B cell (primary cell): ENCODE measurements at regions not wholly inside any gene's neighbourhood (a gene's known extent, or its start where the extent isn't known, plus 50 kb on each side); places are given as distances from the start of the nearest gene placed in this dataset.
"Not testable (repeated sequence)": the region's sequence is repeated elsewhere in the genome, so short reads cannot be mapped to it uniquely, and the experiment has no call there.

Experiments
- ATAC-seq: fragments of 200-7000 bp; cut with Tn5 transposase; one replicate; pipeline ENCODE4 v1.10.0; 2021; ENCODE audit warnings: low read depth, mild to moderate bottlenecking, moderate number of reproducible peaks, moderate library complexity
- CTCF ChIA-PET: fragments of 350-600 bp; sonication (Branson Sonifier 250); formaldehyde crosslinking; loops from one replicate; lab custom pipeline; 2021; ENCODE audit warnings: antibody characterized with exemption, inconsistent platforms; lab: Charles Lee
- POLR2A ChIA-PET: fragments of 350-600 bp; sonication (Branson Sonifier 250); formaldehyde crosslinking; loops from one replicate; lab custom pipeline; 2021; ENCODE audit warnings: antibody characterized with exemption; lab: Charles Lee
- DNase-seq: peaks from one replicate; pipeline ENCODE4 v3.0.0; 2013
- H2AFZ ChIP-seq: 2 replicates; pipeline ENCODE4 v1.6.1; 2012; ENCODE audit warnings: mild to moderate bottlenecking, low read depth, low read length; ENCODE audit not compliant: insufficient read depth, poor library complexity, severe bottlenecking
- H3K27ac ChIP-seq, 2 donors: 1 replicate in 1 of 2; 2 replicates in 1 of 2; pipeline ENCODE4 v1.5.1; 2012 to 2013; ENCODE audit warnings: low read length in 2 of 2, mild to moderate bottlenecking in 2 of 2, moderate library complexity in 1 of 2
- H3K27me3 ChIP-seq, 4 experiments: fragments of 200-600 bp in 1 of 4; sonication (generic) in 1 of 4; replicated peaks in 1 of 4; 1 replicate in 2 of 4; 2 replicates in 2 of 4; pipeline versions ENCODE4 v1.6.1 to v1.7.0; 2013 to 2016; ENCODE audit warnings: low read length in 3 of 4, mild to moderate bottlenecking in 2 of 4, mixed read lengths in 1 of 4, moderate library complexity in 1 of 4; ENCODE audit not compliant: insufficient read depth in 4 of 4, control insufficient read depth in 3 of 4; ENCODE audit errors: control extremely low read depth in 1 of 4
- H3K36me3 ChIP-seq, 2 experiments: replicated peaks in 1 of 2; 1 replicate in 1 of 2; 2 replicates in 1 of 2; pipeline versions ENCODE4 v1.6.1 to v1.7.1; 2013; ENCODE audit warnings: low read length in 1 of 2; ENCODE audit not compliant: insufficient read depth in 2 of 2, control insufficient read depth in 1 of 2; ENCODE audit errors: control extremely low read depth in 1 of 2, extremely low read depth in 1 of 2
- H3K4me1 ChIP-seq, 2 donors: fragments of 200-600 bp in 1 of 2; sonication (generic) in 1 of 2; 1 replicate in 1 of 2; 2 replicates in 1 of 2; pipeline versions ENCODE4 v1.5.1 to v1.6.1; 2013 to 2017; ENCODE audit warnings: low read length in 2 of 2; ENCODE audit not compliant: control insufficient read depth in 2 of 2, insufficient read depth in 2 of 2
- H3K4me2 ChIP-seq: replicated peaks from 2 replicates; pipeline ENCODE3; 2012; ENCODE audit warnings: mild to moderate bottlenecking, low read depth, low read length; ENCODE audit not compliant: poor library complexity, severe bottlenecking
- H3K4me3 ChIP-seq, 5 experiments: fragments of 200-600 bp in 1 of 5; sonication (generic) in 1 of 5; 1 replicate in 3 of 5; 2 replicates in 2 of 5; pipeline versions ENCODE4 v1.5.1 to v1.7.0; 2011 to 2016; ENCODE audit warnings: low read length in 4 of 5, mild to moderate bottlenecking in 4 of 5, low read depth in 2 of 5, control low read depth in 1 of 5, moderate library complexity in 1 of 5; ENCODE audit not compliant: insufficient read depth in 1 of 5; ENCODE audit errors: control extremely low read depth in 1 of 5, extremely low read depth in 1 of 5
- H3K79me2 ChIP-seq: fragments of 200-600 bp; sonication (generic); one replicate; pipeline ENCODE4 v1.6.0; 2016; ENCODE audit warnings: low read length; ENCODE audit not compliant: control insufficient read depth, insufficient read depth
- H3K9ac ChIP-seq: fragments of 200-600 bp; sonication (generic); 2 replicates; pipeline ENCODE4 v1.6.1; 2017; ENCODE audit warnings: mild to moderate bottlenecking, low read length, moderate library complexity
- H3K9me3 ChIP-seq, 3 donors: one replicate each; pipeline versions ENCODE4 v1.6.1 to v1.7.1; 2013; ENCODE audit warnings: low read length in 2 of 3; ENCODE audit not compliant: control insufficient read depth in 2 of 3, insufficient read depth in 1 of 3; ENCODE audit errors: control extremely low read depth in 1 of 3
- H4K20me1 ChIP-seq: 2 replicates; pipeline ENCODE4 v1.6.0; 2012; ENCODE audit warnings: mild to moderate bottlenecking, low read length; ENCODE audit not compliant: insufficient read depth, control insufficient read depth, poor library complexity, severe bottlenecking
- H3K27ac Mint-ChIP-seq: one replicate; pipeline ENCODE4 v1.8.0; 2021; ENCODE audit warnings: mixed read lengths
- H3K27me3 Mint-ChIP-seq: one replicate; pipeline ENCODE4 v1.8.0; 2021; ENCODE audit warnings: mixed read lengths
- H3K4me1 Mint-ChIP-seq: one replicate; pipeline ENCODE4 v1.8.0; 2021; ENCODE audit warnings: mixed read lengths
- H3K4me3 Mint-ChIP-seq: one replicate; pipeline ENCODE4 v1.8.0; 2021; ENCODE audit warnings: mixed read lengths
- H3K9me3 Mint-ChIP-seq: one replicate; pipeline ENCODE4 v1.8.0; 2022; ENCODE audit warnings: mixed read lengths; ENCODE audit not compliant: insufficient read depth
- EZH2 ChIP-seq: IDR thresholded peaks from 2 replicates; pipeline ENCODE4 v1.6.1; 2012; ENCODE audit warnings: borderline replicate concordance, low read depth, mild to moderate bottlenecking, moderate library complexity, low read length; ENCODE audit not compliant: insufficient read depth, poor library complexity, severe bottlenecking
- WGBS: methylation state at CpG from one replicate; pipeline ENCODE4 v1.1.5; 2013; ENCODE audit warnings: missing lambda C conversion rate; ENCODE audit not compliant: insufficient coverage; 5-methylcytosine and 5-hydroxymethylcytosine counted together
- intact Hi-C: fragments of 100-400 bp; cut with micrococcal nuclease; formaldehyde crosslinking; loops from one replicate; pipeline ENCODE4 v1.10.0; 2022
- TF ChIP-seq, protein P1 (sequence below): fragments of 200-600 bp; IDR thresholded peaks from one replicate; pipeline ENCODE4 v1.8.0; 2022; ENCODE audit warnings: antibody characterized with exemption, mild to moderate bottlenecking

DNA sequence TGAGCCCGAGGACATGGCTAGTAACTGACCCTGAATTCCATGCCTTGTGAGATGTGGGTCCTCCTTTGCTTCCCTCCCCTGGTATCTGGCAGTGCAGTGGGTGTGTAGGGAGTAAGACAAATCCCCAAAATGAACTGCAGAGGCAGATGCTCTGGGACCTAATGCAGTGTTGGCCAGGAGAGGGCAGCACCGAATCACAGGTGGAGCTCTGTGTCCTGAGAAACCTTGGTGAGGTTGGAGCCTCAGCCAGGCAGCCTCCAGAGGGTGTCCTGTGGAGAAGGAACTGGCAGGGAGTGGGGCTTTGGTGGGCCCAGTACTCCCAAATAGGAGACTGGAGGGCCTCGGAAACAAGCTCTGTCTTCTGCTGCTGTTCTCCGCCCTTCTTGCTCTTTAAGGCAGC, 209.9 kb downstream of the CCNG2 start:
- intact Hi-C loops, H2AFZ ChIP-seq, H3K4me2 ChIP-seq, H3K36me3 ChIP-seq, H3K27ac ChIP-seq, ATAC-seq, H3K4me1 ChIP-seq, H3K9me3 Mint-ChIP-seq, H3K9ac ChIP-seq, H3K79me2 ChIP-seq, H4K20me1 ChIP-seq, H3K27me3 Mint-ChIP-seq, H3K9me3 ChIP-seq, DNase-seq, POLR2A ChIA-PET, H3K4me3 ChIP-seq, H3K4me3 Mint-ChIP-seq, H3K27ac Mint-ChIP-seq, H3K27me3 ChIP-seq: not testable (repeated sequence)
- peaks cover 11% of the 10 kb centered on the region for H3K4me1 Mint-ChIP-seq
- TF ChIP-seq, protein P1, sequence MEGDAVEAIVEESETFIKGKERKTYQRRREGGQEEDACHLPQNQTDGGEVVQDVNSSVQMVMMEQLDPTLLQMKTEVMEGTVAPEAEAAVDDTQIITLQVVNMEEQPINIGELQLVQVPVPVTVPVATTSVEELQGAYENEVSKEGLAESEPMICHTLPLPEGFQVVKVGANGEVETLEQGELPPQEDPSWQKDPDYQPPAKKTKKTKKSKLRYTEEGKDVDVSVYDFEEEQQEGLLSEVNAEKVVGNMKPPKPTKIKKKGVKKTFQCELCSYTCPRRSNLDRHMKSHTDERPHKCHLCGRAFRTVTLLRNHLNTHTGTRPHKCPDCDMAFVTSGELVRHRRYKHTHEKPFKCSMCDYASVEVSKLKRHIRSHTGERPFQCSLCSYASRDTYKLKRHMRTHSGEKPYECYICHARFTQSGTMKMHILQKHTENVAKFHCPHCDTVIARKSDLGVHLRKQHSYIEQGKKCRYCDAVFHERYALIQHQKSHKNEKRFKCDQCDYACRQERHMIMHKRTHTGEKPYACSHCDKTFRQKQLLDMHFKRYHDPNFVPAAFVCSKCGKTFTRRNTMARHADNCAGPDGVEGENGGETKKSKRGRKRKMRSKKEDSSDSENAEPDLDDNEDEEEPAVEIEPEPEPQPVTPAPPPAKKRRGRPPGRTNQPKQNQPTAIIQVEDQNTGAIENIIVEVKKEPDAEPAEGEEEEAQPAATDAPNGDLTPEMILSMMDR: peak; percentile 16
- CTCF ChIA-PET: interaction anchor here (1.1 kb wide), 1 partner anchor 8 kb away, joined by 3 read pairs; no protein-coding TSS in a partner anchor
- no CpG with 5 or more reads among the region's 4 CpGs for WGBS

DNA sequence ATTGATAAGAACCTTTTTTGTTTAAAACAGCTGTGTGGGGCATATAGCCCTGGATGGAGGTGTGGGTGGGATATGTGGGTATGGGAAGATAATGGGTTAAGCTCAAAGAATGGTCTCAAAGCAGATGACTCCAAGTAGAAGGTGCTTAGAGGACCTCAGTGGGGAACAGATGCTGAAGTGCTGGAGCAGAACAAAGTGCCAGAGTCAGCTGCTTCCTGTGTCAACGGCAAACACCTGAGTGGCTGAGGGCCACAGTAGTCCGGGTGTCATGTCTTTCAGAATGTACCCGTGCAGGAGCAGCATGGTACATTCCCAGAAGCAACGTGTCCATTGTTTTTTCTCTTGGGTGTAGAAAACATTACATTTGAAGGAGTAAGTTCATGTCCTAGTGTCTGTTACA, 210.6 kb downstream of the CCNG2 start:
- Mint-ChIP-seq H3K4me1 (peaks cover 11% of the 10 kb centered on the region), H3K27me3 (no peaks in the 10 kb centered on the region), H3K9me3 (no peaks in the 10 kb centered on the region), H3K27ac (no peak overlapping the region), H3K4me3 (no peak overlapping the region)
- Histone ChIP-seq H3K27ac (no peak overlapping the region), H3K27me3 (no peaks in the 10 kb centered on the region), H3K4me3 (no peak overlapping the region), H2AFZ (no peak overlapping the region), H3K36me3 (no peaks in the 10 kb centered on the region), H3K9ac (no peak overlapping the region), H3K4me1 (peaks cover 5% of the 10 kb centered on the region in 2 donors), H3K9me3 (no peaks in the 10 kb centered on the region), H3K79me2 (no peaks in the 10 kb centered on the region), H3K4me2 (no peak overlapping the region), H4K20me1 (no peaks in the 10 kb centered on the region)
- CTCF ChIA-PET: interaction anchor here (1.1 kb wide), 1 partner anchor 9 kb away, joined by 3 read pairs; no protein-coding TSS in a partner anchor
- no peak for ATAC-seq
- POLR2A ChIA-PET: no interaction called here
- 0% methylated on average over 1 of the region's 4 CpGs for WGBS
- TF ChIP-seq, protein P1: no peak
- TF ChIP-seq EZH2: no peak
- DNase-seq: peak; percentile 15
- intact Hi-C loops: no loop called here
